GM21390 (cell line): ENCODE measurements at regions not wholly inside any gene's neighbourhood (a gene's known extent, or its start where the extent isn't known, plus 50 kb on each side); places are given as distances from the start of the nearest gene placed in this dataset.
"Not testable (repeated sequence)": the region's sequence is repeated elsewhere in the genome, so short reads cannot be mapped to it uniquely, and the experiment has no call there.

ENCODE experiments used
- ATAC-seq: cut with Tn5 transposase; IDR thresholded peaks from one replicate; pipeline ENCODE4 v1.9.1; 2021; ENCODE audit not compliant: unreplicated experiment

GRCh38 chr17:53101706-53102105, 721.0 kb upstream of the KIF2B start:
- no peak for ATAC-seq

GRCh38 chr17:53100126-53100525, 722.6 kb upstream of the KIF2B start:
- no peak for ATAC-seq

GRCh38 chr17:53093391-53093790, 729.3 kb upstream of the KIF2B start:
- no peak for ATAC-seq

DNA sequence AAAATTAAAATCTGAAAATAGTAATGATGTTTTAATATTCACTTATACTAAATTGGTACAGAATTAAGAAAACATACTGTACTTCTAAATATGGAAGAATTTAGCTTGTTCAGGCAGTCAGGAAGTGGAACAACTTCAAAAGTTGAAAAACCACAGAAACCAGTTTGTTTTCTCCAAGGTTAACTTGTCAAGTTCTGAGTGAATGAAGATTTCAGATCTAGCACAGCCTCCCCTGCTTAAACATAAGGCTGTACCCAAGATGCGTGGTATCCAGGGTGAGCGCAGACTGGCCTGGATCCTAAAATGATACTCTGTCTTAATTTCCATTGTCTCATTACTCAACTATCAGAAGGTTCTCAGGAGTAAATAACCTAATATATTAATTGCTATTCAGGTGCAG, 730.7 kb upstream of the KIF2B start:
- ATAC-seq = no peak

DNA sequence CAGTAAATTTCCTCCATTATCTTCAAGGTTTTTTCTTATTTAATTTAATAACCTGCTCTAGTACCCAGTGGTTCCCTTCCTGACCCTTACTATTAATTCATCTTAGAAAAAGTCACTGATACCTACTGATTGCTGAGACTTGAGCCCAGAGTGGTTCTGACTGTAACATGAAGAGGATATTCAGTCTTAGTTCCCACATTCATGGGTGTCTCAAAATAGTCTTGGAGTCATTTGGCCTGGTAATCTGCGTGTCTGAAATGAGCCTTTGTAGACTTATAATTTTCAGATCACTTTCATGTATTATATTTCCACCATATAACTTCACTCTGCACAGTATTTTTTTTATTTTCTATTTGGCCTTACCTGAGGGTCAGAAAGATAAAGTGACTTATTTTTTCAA, 732.0 kb upstream of the KIF2B start:
- ATAC-seq = no peak

DNA sequence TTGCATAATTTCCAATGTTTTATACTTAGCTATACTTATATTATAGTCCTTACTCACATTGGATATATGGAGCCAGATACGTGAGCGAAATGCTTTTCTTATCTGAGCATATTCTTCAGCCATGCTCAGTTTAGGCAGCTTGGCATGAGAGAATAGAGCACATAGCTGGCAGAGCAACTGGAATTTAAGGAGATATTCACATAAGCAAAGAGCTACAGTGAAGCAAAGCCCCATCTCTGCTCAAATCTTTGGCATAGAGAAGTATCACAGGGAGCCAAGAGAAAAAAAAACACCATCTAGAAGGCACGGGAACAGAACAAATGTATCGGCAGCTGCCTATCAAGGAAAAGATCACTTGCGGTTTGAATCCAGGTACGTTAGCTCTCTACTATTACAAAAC, 734.2 kb upstream of the KIF2B start:
- no peak for ATAC-seq

DNA sequence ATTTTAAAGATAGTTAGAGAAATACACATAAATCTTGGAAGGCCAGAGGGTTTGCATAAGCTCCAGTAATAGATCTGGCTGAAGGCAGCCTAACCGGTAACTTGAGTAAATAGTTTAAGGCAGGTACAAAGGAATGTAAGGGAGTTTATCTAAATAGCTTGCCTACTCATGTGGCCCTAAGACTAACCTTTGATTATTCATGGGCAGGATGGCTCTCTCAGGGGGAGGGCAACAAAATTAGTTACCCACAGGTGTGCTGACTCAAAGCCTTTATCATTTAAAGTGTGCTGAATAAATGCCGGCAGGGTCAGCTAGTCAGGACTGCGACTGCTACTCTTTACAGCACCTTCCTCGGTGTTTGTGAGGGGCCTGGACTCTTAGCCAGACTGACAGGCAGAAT, 761.3 kb upstream of the KIF2B start:
- no peak for ATAC-seq

- no peak for ATAC-seq
These were observed 764.7 kb upstream of the KIF2B start for GRCh38 chr17:53058031-53058430.

- ATAC-seq = no peak
These were observed 775.9 kb upstream of the KIF2B start for GRCh38 chr17:53046781-53047180.

DNA sequence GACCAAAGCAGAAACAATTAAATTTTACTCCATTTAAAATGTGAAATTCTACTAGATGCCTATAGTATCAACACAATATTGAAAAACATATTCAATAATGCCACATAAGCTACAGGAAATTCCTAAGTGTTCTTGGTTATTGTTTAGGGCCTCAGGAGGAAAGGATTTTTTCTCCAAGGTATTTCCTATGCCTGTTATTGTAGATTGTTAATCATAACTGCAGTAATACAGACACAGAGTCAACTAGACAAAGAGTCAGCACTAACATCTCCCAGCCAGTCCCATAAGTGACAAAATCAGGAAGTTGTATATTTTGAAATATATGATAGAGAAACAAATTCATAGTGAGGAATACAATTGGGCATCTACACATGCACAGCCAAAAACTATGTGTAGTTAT, 782.7 kb upstream of the KIF2B start:
- ATAC-seq = no peak

DNA sequence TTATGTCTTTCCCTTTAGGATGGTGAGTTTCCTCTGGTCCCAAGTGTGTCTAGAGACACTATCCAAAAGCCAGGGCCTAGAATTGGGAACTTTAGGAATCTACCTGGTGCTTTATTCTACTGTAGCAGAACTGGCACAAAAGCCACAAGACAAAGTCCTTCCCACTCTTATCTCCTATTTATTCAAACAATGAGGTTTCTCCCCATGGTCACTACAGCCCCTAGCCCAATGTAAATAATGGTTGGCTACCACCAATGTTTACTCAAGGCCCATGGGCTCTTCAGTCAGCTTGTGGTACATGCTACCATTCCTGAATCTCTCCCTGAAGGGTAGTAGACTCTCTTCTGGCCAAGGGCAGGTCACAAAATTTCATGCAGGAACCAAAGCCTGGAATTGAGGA, 789.4 kb upstream of the KIF2B start:
- no peak for ATAC-seq

- no peak for ATAC-seq
These were observed 789.9 kb upstream of the KIF2B start for GRCh38 chr17:53032861-53033271.

DNA sequence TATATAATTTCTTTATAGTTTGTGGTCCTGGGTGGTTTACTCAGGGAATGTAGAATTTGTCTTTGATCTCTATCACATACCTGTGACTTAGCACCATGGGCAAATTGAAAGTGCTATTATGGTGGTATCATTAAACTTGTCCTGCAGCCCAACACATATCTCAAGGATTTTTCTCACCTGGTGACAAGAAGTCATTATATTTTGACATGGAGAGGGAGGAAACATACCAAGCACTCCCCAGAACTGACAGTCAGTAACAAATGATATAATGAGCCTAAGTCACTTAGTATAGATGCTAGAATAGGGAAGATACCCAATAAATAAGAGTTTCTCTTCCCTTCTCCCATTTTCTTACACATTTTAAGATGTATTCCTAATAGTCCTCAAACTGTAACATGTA, 805.5 kb upstream of the KIF2B start:
- ATAC-seq = no peak

DNA sequence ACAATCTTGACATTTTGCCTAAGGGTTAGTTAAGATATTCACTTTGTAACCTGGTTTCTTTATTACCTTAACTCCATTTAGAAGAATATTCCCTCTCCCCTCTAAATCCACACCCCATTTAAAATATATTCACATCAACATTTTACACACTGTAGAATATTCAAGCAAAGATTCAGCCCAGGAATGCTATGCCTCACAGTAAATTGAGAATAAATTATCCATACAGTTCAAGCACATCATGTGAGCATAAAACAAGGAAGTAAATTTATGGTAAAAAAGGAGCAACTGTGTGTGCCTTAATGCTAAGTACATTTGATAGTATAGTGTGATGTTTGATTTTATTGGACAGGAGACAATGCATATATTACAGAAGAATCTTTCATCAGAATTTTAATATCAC, 806.6 kb upstream of the KIF2B start:
- no peak for ATAC-seq

DNA sequence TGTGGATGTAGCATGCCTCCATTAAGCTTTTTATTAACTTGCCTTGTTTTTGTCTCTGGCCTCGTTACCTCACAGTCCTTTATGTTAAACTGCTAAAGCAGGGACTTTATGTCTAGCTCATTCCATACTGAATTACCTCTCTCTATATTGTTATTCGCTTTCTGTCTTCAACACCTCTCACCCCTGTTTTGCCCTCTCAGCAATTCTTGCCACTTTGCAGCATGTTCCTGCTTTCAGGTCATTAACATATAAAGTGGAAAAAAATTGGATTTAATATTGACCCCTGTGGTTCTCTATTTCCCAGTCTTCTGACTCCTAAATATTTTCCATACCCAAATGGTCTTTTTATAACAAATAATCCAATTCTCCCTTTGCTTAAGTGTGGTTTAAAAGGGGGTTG, 810.4 kb upstream of the KIF2B start:
- ATAC-seq = no peak

- ATAC-seq = no peak
These were observed 816.7 kb upstream of the KIF2B start for GRCh38 chr17:53006006-53006405.

DNA sequence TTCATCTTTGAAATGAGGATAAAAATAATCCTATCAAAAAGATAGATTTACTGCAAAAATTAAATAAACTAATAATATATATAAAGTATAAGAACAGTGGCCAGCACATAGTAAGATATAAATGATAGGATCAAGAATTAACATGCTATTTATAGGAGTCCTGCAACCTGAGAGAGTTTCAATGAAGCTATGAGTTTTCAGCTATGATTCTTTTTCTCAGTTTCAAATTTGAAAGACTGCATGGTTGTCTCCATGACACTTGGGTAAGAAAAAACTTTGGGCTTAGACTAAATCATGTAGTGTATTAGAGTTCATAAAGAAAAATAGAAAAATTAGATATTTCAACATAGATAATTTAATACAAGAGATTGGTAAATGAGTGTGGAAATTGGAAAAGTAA, 817.8 kb upstream of the KIF2B start:
- ATAC-seq = no peak

GRCh38 chr17:52995881-52996280, 826.8 kb upstream of the KIF2B start:
- ATAC-seq = no peak

GRCh38 chr17:52995147-52995546, 827.6 kb upstream of the KIF2B start:
- ATAC-seq = no peak

DNA sequence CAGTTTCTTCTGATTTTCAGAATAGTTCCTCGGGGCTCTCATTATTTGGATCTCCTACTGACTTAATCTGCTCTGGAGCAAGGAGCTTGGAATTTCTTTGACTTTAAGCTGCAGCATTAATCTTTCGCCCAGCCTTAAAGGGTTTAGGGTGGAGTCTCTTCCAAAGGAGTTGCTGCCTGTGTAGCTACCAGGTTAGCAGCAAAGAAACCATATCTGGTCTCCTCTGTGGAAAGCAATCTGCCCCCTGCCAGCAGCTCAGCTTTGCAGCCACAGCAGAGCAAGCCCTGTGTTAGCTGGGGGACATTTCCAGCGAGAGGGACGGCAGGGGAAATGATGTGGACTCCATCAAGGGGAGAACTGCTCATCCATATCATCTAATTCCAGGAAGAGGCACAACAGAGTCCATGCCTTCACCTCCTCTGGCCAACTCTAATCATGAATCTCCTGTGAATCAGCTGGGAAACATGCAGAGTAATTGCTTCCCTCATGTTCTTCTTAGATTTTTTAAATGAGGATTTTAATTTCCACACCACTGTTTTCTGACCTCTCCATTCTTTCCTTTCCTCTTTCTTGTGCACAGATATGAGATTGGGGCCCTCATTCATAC, 827.6 kb upstream of the CA10 start:
- ATAC-seq = no peak

DNA sequence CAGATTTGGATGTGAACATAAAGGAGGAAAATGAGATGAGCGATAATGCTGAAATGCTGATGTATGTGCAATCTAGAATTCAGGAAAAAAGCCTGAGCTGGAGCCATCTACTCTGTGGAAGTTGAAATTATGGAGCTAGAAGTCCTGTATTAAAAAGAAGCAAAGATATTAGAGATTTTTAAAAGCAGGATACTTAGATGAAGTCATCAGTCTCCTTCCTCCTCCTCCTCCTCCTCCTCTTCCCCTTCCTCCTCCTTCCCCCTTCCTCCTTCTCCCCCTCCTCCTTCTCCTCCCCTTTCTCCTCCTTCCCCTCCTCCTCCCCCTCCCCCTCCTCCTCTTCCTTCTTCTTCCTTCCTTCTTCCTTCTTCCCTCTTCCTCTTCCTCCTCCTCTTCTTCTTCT, 823.8 kb upstream of the CA10 start:
- no peak for ATAC-seq

DNA sequence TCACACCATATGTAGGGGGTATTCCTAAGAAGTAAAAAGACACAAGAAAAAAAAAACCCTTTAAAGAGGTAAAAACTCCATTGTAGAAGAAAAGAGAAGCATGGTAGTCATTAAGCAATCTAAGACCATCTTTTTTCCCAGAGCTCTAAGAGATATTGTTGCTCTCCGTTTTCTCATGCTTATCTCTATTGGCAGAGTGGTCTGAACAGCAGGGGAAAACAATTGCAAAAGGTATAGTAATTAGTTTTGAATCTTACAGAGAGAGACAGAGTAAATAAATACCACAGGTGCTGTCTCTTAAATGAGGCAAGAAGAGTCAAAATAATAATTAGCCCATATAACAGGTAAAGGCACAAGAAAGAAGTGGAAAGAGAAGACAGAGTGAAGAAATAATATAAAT, 821.4 kb upstream of the CA10 start:
- ATAC-seq = no peak

GRCh38 chr17:52965856-52966255, 807.3 kb upstream of the CA10 start:
- no peak for ATAC-seq

DNA sequence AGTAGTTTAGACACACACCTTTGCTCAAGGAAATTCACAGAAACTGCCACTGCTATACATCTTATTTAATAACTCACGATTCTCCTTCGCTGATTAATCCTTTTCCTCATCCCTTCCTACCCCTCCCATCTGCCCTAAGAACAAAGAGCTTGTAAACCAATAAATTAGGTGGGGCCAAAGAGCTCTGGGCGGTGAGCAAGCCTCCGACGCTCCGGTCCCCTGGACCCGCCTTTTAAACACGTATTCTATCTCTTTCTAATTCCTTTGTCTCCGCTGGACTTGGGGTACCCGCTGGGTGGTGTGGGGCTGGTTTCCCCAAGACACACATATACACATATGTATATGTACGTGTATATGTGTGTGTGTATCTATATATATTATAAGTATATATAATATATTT, 803.2 kb upstream of the CA10 start:
- ATAC-seq = not testable (repeated sequence)
